ENCODE measurements at regions not wholly inside any gene's neighbourhood (a gene's known extent, or its start where the extent isn't known, plus 50 kb on each side); places are given as distances from the start of the nearest gene placed in this dataset.

- no peak for TF ChIP-seq USF2 (IDR thresholded peaks at IDR 0.05; ENCODE audit: borderline replicate concordance, low read depth, low read length)
- no peak for TF ChIP-seq FOSL2 (IDR thresholded peaks at IDR 0.05; ENCODE audit: borderline replicate concordance, low read depth)
Observed at GRCh38 chr7:41312235-41312634, 390.7 kb downstream of the INHBA start (continued).

GRCh38 chr7:41311301-41311700 is 391.6 kb downstream of the INHBA start:
- Histone ChIP-seq H3K9me3 (no peaks in the 10 kb centered on the region), H3K9me2 (no peaks in the 10 kb centered on the region), H3K4me3 (ENCODE audit: low read depth in 2 of 2, low read length in 1 of 2) (no peak overlapping the region), H2AFZ (ENCODE audit: low read depth) (no peak overlapping the region), H3K27ac (ENCODE audit: low read depth in 2 of 2, low read length in 1 of 2) (no peak overlapping the region), H3K4me2 (no peak overlapping the region), H3K36me3 (replicated peaks in 1 of 2; ENCODE audit: control insufficient read depth in 1 of 2, insufficient read depth in 2 of 2, low read length in 1 of 2) (no peaks in the 10 kb centered on the region), H3K79me2 (ENCODE audit: insufficient read depth) (no peaks in the 10 kb centered on the region), H3K27me3 (ENCODE audit: insufficient read depth) (no peaks in the 10 kb centered on the region), H3F3A (replicated peaks; ENCODE audit: insufficient read depth) (no peaks in the 10 kb centered on the region), H4K20me1 (ENCODE audit: insufficient read depth) (no peaks in the 10 kb centered on the region), H3K9ac (no peak overlapping the region), H3K4me1 (ENCODE audit: control insufficient read depth in 1 of 2, insufficient read depth in 2 of 2, low read depth in 1 of 2, low read length in 1 of 2) (no peaks in the 10 kb centered on the region)
- POLR2A ChIA-PET = no interaction called here
- WGBS (ENCODE audit: low lambda C conversion rate) = 92% methylated on average over 3 of the region's 3 CpGs
- no peak for DNase-seq
- TF ChIP-seq NFIC (IDR thresholded peaks at IDR 0.05; ENCODE audit: borderline replicate concordance) (no peak), EP300 (IDR thresholded peaks at IDR 0.05; ENCODE audit: borderline replicate concordance in 1 of 2, low read depth in 1 of 2, low read length in 1 of 2) (no peak), SIN3A (IDR thresholded peaks at IDR 0.05; ENCODE audit: borderline replicate concordance, low read depth, low read length) (no peak), MEF2A (IDR thresholded peaks at IDR 0.05; ENCODE audit: borderline replicate concordance, low read depth) (no peak), RAD21 (IDR thresholded peaks at IDR 0.05; ENCODE audit: low read length) (no peak), CHD2 (IDR thresholded peaks at IDR 0.05; ENCODE audit: low read length, partially characterized antibody) (no peak), IRF3 (IDR thresholded peaks at IDR 0.05; ENCODE audit: low read depth, low read length) (no peak), TCF12 (IDR thresholded peaks at IDR 0.05) (no peak), FOSL2 (IDR thresholded peaks at IDR 0.05; ENCODE audit: borderline replicate concordance, low read depth) (no peak), REST (IDR thresholded peaks at IDR 0.05; ENCODE audit: low read depth, low read length) (no peak), RXRA (IDR thresholded peaks at IDR 0.05; ENCODE audit: borderline replicate concordance, low read depth) (no peak)
- CTCF ChIA-PET = no interaction called here

Data from SK-N-SH (cell line).